ENCODE measurements at regions not wholly inside any gene's neighbourhood (a gene's known extent, or its start where the extent isn't known, plus 50 kb on each side); places are given as distances from the start of the nearest gene placed in this dataset.

GRCh38 chr3:86740751-86741150 lies 250.2 kb downstream of the VGLL3 start:
- H3K4me1 ChIP-seq (replicated peaks): no peaks in the 10 kb centered on the region
- no peaks in the 10 kb centered on the region for H3K9me3 ChIP-seq
- no peaks in the 10 kb centered on the region for H3K27me3 ChIP-seq (replicated peaks; ENCODE audit: insufficient read depth)
- TF ChIP-seq POLR2AphosphoS5 (IDR thresholded peaks at IDR 0.05) (no peak), POLR2A (IDR thresholded peaks at IDR 0.05) (no peak), CTCF (IDR thresholded peaks at IDR 0.05) (no peak)
- H3K4me3 ChIP-seq: no peak overlapping the region
- intact Hi-C loops (cut with DNase I): no loop called here
- H3K36me3 ChIP-seq: no peaks in the 10 kb centered on the region
- H3K27ac ChIP-seq: no peak overlapping the region
- WGBS: 83% methylated on average over 3 of the region's 3 CpGs
- DNase-seq (ENCODE audit: low spot score): no peak

- Histone ChIP-seq H3K4me3 (no peak overlapping the region), H3K27me3 (replicated peaks; ENCODE audit: insufficient read depth) (no peaks in the 10 kb centered on the region), H3K9me3 (no peaks in the 10 kb centered on the region), H3K36me3 (no peaks in the 10 kb centered on the region), H3K4me1 (replicated peaks) (no peaks in the 10 kb centered on the region), H3K27ac (no peak overlapping the region)
- intact Hi-C loops (cut with DNase I): no loop called here
- TF ChIP-seq CTCF (IDR thresholded peaks at IDR 0.05) (no peak), POLR2A (IDR thresholded peaks at IDR 0.05) (no peak), POLR2AphosphoS5 (IDR thresholded peaks at IDR 0.05) (no peak)
- no peak for DNase-seq (ENCODE audit: low spot score)
- WGBS: 46% methylated on average over 3 of the region's 3 CpGs
These were observed 251.7 kb downstream of the VGLL3 start for GRCh38 chr3:86739244-86739643.

GRCh38 chr3:86738684-86739083 lies 252.3 kb downstream of the VGLL3 start:
- H3K27me3 ChIP-seq (replicated peaks; ENCODE audit: insufficient read depth): no peaks in the 10 kb centered on the region
- H3K4me3 ChIP-seq: no peak overlapping the region
- no peaks in the 10 kb centered on the region for H3K9me3 ChIP-seq
- no peak for DNase-seq (ENCODE audit: low spot score)
- intact Hi-C loops (cut with DNase I): no loop called here
- 77% methylated on average over 1 of the region's 1 CpG for WGBS
- TF ChIP-seq POLR2AphosphoS5 (IDR thresholded peaks at IDR 0.05): no peak
- H3K36me3 ChIP-seq: no peaks in the 10 kb centered on the region
- no peaks in the 10 kb centered on the region for H3K4me1 ChIP-seq (replicated peaks)
- no peak overlapping the region for H3K27ac ChIP-seq

DNA sequence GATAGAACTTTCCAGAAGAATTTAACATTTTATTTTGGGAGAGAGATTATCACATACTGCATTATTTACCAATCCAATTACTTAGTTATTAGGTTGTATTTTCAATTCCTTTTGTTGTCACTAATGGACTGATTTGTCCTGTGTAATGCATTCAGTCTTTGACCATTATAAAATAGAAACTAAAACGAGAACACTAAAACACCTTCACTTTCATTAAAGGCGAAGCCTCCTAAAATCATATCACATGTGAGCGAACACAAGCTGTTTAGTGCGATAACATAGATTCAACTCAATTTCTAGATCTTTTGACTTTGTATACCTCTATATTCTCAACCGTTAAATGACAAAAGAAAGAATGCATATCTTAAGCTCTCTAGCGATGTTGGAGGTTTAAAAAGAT lies 253.4 kb downstream of the VGLL3 start:
- H3K9me3 ChIP-seq: no peaks in the 10 kb centered on the region
- 86% methylated on average over 6 of the region's 6 CpGs for WGBS
- DNase-seq (ENCODE audit: low spot score): no peak
- no peaks in the 10 kb centered on the region for H3K27me3 ChIP-seq (replicated peaks; ENCODE audit: insufficient read depth)
- H3K4me1 ChIP-seq (replicated peaks): no peaks in the 10 kb centered on the region
- H3K36me3 ChIP-seq: no peaks in the 10 kb centered on the region
- no peak overlapping the region for H3K27ac ChIP-seq
- intact Hi-C loops (cut with DNase I): no loop called here
- H3K4me3 ChIP-seq: no peak overlapping the region
- TF ChIP-seq POLR2A (IDR thresholded peaks at IDR 0.05) (no peak), POLR2AphosphoS5 (IDR thresholded peaks at IDR 0.05) (no peak), CTCF (IDR thresholded peaks at IDR 0.05) (no peak)

DNA sequence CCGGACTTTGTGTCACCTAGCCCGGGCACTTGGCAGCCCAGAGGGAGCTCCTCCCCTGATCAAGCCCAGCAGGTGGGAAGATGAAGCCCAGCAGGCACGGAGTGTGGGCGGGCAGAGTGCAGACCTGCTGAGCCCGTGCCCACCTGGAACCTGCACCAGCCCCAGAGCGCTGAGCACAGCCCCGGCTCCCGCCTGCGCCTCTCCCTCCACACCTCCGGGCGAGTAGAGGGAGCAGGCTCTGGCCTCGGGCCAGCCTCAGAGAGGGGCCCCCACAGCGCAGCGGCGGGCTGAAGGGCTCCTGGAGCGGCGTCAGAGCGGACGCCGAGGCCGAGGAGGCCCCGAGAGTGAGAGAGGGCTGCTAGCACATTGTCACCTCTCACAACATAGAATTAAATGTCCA lies 257.7 kb downstream of the VGLL3 start:
- TF ChIP-seq POLR2A (IDR thresholded peaks at IDR 0.05) (no peak), POLR2AphosphoS5 (IDR thresholded peaks at IDR 0.05) (no peak), CTCF (IDR thresholded peaks at IDR 0.05) (no peak)
- Histone ChIP-seq H3K27me3 (replicated peaks; ENCODE audit: insufficient read depth) (no peaks in the 10 kb centered on the region), H3K36me3 (no peaks in the 10 kb centered on the region), H3K4me3 (no peak overlapping the region), H3K9me3 (no peaks in the 10 kb centered on the region), H3K27ac (no peak overlapping the region), H3K4me1 (replicated peaks) (no peaks in the 10 kb centered on the region)
- WGBS: 89% methylated on average over 22 of the region's 22 CpGs
- DNase-seq (ENCODE audit: low spot score): no peak
- intact Hi-C loops (cut with DNase I): no loop called here
